ENCODE measurements at regions not wholly inside any gene's neighbourhood (a gene's known extent, or its start where the extent isn't known, plus 50 kb on each side); places are given as distances from the start of the nearest gene placed in this dataset.
A peak's percentile ranks its signal among the peaks of the same experiment; 100 is the strongest.
"Not testable (repeated sequence)": the region's sequence is repeated elsewhere in the genome, so short reads cannot be mapped to it uniquely, and the experiment has no call there.

GRCh38 chr6:6724539-6725467 is 136.3 kb downstream of the LY86 start:
- peak; percentile 71 for DNase-seq

- DNase-seq = no peak
These were observed 137.1 kb downstream of the LY86 start for GRCh38 chr6:6725468-6726209.

- no peak for DNase-seq
These were observed 139.8 kb downstream of the LY86 start for GRCh38 chr6:6728169-6728941.

- no peak for DNase-seq
These were observed 141.5 kb downstream of the LY86 start for GRCh38 chr6:6729971-6730370.

GRCh38 chr6:6730831-6731230 is 142.3 kb downstream of the LY86 start:
- DNase-seq = no peak

- DNase-seq = no peak
These were observed 146.3 kb downstream of the LY86 start for GRCh38 chr6:6734479-6735465.

GRCh38 chr6:6736791-6737654 is 148.5 kb downstream of the LY86 start:
- no peak for DNase-seq

GRCh38 chr6:6737671-6738070 is 149.2 kb downstream of the LY86 start:
- DNase-seq = no peak

- no peak for DNase-seq
These were observed 149.6 kb downstream of the LY86 start for GRCh38 chr6:6738108-6738507.

GRCh38 chr6:6738922-6739716 is 150.6 kb downstream of the LY86 start:
- no peak for DNase-seq

GRCh38 chr6:6740595-6740994 is 152.1 kb downstream of the LY86 start:
- no peak for DNase-seq

- DNase-seq = no peak
These were observed 152.7 kb downstream of the LY86 start for GRCh38 chr6:6741264-6741663.

- DNase-seq = no peak
These were observed 154.0 kb downstream of the LY86 start for GRCh38 chr6:6742535-6742934.

GRCh38 chr6:6744551-6744950 is 156.0 kb downstream of the LY86 start:
- no peak for DNase-seq

GRCh38 chr6:6745637-6746332 is 157.3 kb downstream of the LY86 start:
- DNase-seq = not testable (repeated sequence)

- no peak for DNase-seq
These were observed 157.9 kb downstream of the LY86 start for GRCh38 chr6:6746333-6746969.

- DNase-seq = no peak
These were observed 158.4 kb downstream of the LY86 start for GRCh38 chr6:6746970-6747338.

GRCh38 chr6:6747371-6747770 is 158.9 kb downstream of the LY86 start:
- no peak for DNase-seq

GRCh38 chr6:6748001-6748400 is 159.5 kb downstream of the LY86 start:
- DNase-seq = no peak
